MM.1S (cell line): ENCODE measurements at regions not wholly inside any gene's neighbourhood (a gene's known extent, or its start where the extent isn't known, plus 50 kb on each side); places are given as distances from the start of the nearest gene placed in this dataset.
"Not testable (repeated sequence)": the region's sequence is repeated elsewhere in the genome, so short reads cannot be mapped to it uniquely, and the experiment has no call there.

ENCODE experiments used
- DNase-seq: peaks from one replicate; pipeline ENCODE4 v3.0.0-alpha.2; 2015
- H2AFZ ChIP-seq: fragments of 300-600 bp; sonication (generic); 2 replicates; pipeline ENCODE4 v1.6.0; 2016; ENCODE audit warnings: antibody characterized with exemption, low read length
- H3F3A ChIP-seq: fragments of 300-600 bp; sonication (generic); 2 replicates; pipeline ENCODE4 v1.6.1; 2016; ENCODE audit warnings: mild to moderate bottlenecking, antibody characterized with exemption, low read length, moderate library complexity, mixed read lengths; ENCODE audit not compliant: insufficient read depth
- H3K27ac ChIP-seq: fragments of 300-600 bp; sonication (generic); 2 replicates; pipeline ENCODE4 v1.5.1; 2016; ENCODE audit warnings: mild to moderate bottlenecking, low read length
- H3K27me3 ChIP-seq: fragments of 300-600 bp; sonication (generic); replicated peaks from 2 replicates; pipeline ENCODE4 v1.6.0; 2016; ENCODE audit warnings: low read length; ENCODE audit not compliant: insufficient read depth
- H3K36me3 ChIP-seq: fragments of 300-600 bp; sonication (generic); replicated peaks from 2 replicates; pipeline ENCODE4 v1.6.1; 2016; ENCODE audit warnings: mild to moderate bottlenecking, low read length, mixed read lengths; ENCODE audit not compliant: insufficient read depth
- H3K4me1 ChIP-seq: fragments of 300-600 bp; sonication (generic); 2 replicates; pipeline ENCODE4 v1.6.1; 2016; ENCODE audit warnings: low read length, mixed read lengths
- H3K4me2 ChIP-seq: fragments of 300-600 bp; sonication (generic); 2 replicates; pipeline ENCODE4 v1.6.0; 2016; ENCODE audit warnings: low read depth, low read length
- H3K4me3 ChIP-seq: fragments of 300-600 bp; sonication (generic); 2 replicates; pipeline ENCODE4 v1.5.1; 2016; ENCODE audit warnings: low read length, mixed read lengths
- H3K79me2 ChIP-seq: fragments of 300-600 bp; sonication (generic); 2 replicates; pipeline ENCODE4 v1.6.1; 2016; ENCODE audit warnings: mixed run types, low read length, mixed read lengths
- H3K9ac ChIP-seq: fragments of 300-600 bp; sonication (generic); 2 replicates; pipeline ENCODE4 v1.6.1; 2016; ENCODE audit warnings: low read length, mixed read lengths
- H3K9me2 ChIP-seq: fragments of 300-600 bp; sonication (generic); replicated peaks from 2 replicates; pipeline ENCODE4 v1.6.1; 2016; ENCODE audit warnings: mild to moderate bottlenecking, low read length, mixed read lengths; ENCODE audit not compliant: insufficient read depth
- H3K9me3 ChIP-seq: fragments of 300-600 bp; sonication (generic); replicated peaks from 2 replicates; pipeline ENCODE4 v1.6.1; 2016; ENCODE audit warnings: mild to moderate bottlenecking, low read length, mixed read lengths; ENCODE audit not compliant: insufficient read depth
- H4K20me1 ChIP-seq: fragments of 300-600 bp; sonication (generic); 2 replicates; pipeline ENCODE4 v1.6.1; 2016; ENCODE audit warnings: mild to moderate bottlenecking, low read length, moderate library complexity, mixed read lengths; ENCODE audit not compliant: insufficient read depth
- EZH2 ChIP-seq: fragments of 300-600 bp; sonication (generic); optimal IDR thresholded peaks from 2 replicates; pipeline ENCODE3; 2017; ENCODE audit warnings: low read depth, mild to moderate bottlenecking, antibody characterized with exemption, low read length, mixed read lengths
- EZH2phosphoT487 ChIP-seq: fragments of 300-600 bp; sonication (generic); IDR thresholded peaks from 2 replicates; pipeline ENCODE4 v1.6.1; 2018; ENCODE audit warnings: antibody characterized with exemption, low read length
- TF ChIP-seq, protein P1 (sequence below): fragments of 300-600 bp; sonication (generic); IDR thresholded peaks from 2 replicates; pipeline ENCODE4 v1.5.1; 2016; ENCODE audit warnings: antibody characterized with exemption, low read length, mixed read lengths

DNA sequence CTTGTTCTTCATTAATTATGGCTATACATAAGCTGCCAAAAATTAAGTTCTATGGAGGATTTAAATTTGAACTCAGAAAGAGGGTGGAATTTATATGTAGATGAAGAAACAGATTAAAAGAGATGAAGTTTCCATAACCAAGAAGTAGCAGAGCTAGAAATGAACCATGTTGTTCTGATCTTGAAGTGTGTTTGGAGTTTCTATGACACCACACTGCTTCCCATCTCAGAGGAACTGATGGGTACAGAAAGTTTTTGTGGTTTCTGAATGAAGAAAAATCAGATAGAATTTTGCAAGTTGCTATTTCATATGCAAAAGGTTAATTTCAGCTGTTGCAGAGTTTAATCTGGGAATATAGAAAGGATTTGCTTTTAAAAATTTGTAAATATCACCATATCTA lies 710.3 kb downstream of the PDCD6IP start:
- no peaks in the 10 kb centered on the region for H3K27me3 ChIP-seq

DNA sequence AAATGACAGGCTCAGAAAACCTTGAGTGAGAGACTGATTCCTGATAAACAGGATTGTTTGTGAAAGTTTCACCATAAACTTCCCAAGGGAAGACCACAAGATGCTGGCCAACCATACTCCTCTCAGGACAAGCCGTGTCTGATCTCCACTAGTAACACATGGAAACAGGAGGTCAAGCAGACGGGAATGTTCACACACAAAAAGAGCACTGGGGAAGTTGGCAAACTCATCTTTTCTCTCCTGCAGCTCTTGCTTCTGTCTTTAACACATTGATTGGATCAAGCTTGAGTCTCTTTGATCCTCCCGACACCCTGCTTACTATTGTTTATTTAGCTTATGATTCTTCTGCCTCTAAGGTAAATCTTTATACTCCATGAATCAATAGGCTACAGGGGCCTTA lies 713.5 kb downstream of the PDCD6IP start:
- Histone ChIP-seq H3K9me3 (no peaks in the 10 kb centered on the region), H3K79me2 (no peaks in the 10 kb centered on the region), H3K9me2 (no peaks in the 10 kb centered on the region), H4K20me1 (no peaks in the 10 kb centered on the region), H2AFZ (no peak overlapping the region), H3F3A (no peaks in the 10 kb centered on the region), H3K9ac (no peak overlapping the region), H3K4me3 (no peak overlapping the region), H3K4me1 (no peaks in the 10 kb centered on the region), H3K4me2 (no peak overlapping the region), H3K27me3 (no peaks in the 10 kb centered on the region), H3K27ac (no peak overlapping the region), H3K36me3 (no peaks in the 10 kb centered on the region)
- TF ChIP-seq EZH2 (no peak), EZH2phosphoT487 (no peak)
- TF ChIP-seq, protein P1, sequence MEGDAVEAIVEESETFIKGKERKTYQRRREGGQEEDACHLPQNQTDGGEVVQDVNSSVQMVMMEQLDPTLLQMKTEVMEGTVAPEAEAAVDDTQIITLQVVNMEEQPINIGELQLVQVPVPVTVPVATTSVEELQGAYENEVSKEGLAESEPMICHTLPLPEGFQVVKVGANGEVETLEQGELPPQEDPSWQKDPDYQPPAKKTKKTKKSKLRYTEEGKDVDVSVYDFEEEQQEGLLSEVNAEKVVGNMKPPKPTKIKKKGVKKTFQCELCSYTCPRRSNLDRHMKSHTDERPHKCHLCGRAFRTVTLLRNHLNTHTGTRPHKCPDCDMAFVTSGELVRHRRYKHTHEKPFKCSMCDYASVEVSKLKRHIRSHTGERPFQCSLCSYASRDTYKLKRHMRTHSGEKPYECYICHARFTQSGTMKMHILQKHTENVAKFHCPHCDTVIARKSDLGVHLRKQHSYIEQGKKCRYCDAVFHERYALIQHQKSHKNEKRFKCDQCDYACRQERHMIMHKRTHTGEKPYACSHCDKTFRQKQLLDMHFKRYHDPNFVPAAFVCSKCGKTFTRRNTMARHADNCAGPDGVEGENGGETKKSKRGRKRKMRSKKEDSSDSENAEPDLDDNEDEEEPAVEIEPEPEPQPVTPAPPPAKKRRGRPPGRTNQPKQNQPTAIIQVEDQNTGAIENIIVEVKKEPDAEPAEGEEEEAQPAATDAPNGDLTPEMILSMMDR: no peak
- no peak for DNase-seq

More for the DNA sequence above, 710.3 kb downstream of the PDCD6IP start:
- Histone ChIP-seq H2AFZ (no peak overlapping the region), H3K9me3 (no peaks in the 10 kb centered on the region), H3K4me3 (no peak overlapping the region), H4K20me1 (no peaks in the 10 kb centered on the region), H3K79me2 (no peaks in the 10 kb centered on the region), H3K27ac (no peak overlapping the region), H3K4me1 (no peaks in the 10 kb centered on the region), H3K36me3 (no peaks in the 10 kb centered on the region), H3K4me2 (no peak overlapping the region), H3F3A (no peaks in the 10 kb centered on the region), H3K9me2 (no peaks in the 10 kb centered on the region), H3K9ac (no peak overlapping the region)
- DNase-seq: no peak
- no peak for TF ChIP-seq EZH2phosphoT487
- TF ChIP-seq, protein P1: no peak
- TF ChIP-seq EZH2: no peak

DNA sequence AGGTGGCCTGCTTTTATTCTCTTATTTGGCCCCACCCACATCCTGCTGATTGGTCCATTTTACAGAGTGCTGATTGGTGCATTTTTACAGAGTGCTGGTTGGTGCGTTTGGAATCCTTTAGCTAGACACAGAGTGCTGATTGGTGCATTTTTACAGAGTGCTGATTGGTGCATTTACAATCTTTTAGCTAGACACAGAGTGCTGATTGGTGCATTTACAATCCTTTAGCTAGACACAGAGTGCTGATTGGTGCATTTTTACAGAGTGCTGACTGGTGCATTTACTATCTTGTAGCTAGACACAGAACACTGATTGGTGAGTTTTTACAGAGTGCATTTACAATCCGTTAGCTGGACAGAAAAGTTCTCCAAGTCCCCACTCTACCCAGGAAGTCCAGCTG lies 720.6 kb downstream of the PDCD6IP start:
- not testable (repeated sequence) for H3K27me3 ChIP-seq, H3K36me3 ChIP-seq, H3K4me3 ChIP-seq, H4K20me1 ChIP-seq, H3K9me2 ChIP-seq, H3K27ac ChIP-seq, H3K4me2 ChIP-seq, H3K9ac ChIP-seq, H3K9me3 ChIP-seq, H3K4me1 ChIP-seq, DNase-seq, H2AFZ ChIP-seq, H3F3A ChIP-seq, H3K79me2 ChIP-seq

DNA sequence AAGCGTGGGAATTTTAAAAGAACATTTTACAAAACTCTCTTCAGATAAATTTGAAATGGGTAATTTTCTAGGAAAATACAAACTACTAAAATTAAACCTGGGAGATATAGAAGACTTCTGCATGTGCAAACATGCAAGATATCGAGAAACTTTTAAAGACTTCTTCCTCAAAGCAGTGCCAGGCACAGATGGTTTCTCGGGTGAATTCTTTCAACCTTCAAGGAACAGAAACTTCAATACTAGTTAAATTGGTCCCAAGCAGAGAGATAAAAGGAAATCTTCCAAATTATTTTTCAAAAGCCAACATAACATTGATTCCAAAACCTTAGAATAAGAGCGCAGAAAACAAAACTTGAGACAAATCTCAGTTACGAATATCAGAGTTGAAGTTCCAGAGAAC lies 732.7 kb downstream of the PDCD6IP start:
- Histone ChIP-seq H3K79me2 (no peaks in the 10 kb centered on the region), H4K20me1 (no peaks in the 10 kb centered on the region), H3K36me3 (no peaks in the 10 kb centered on the region), H3K4me3 (no peak overlapping the region), H3K4me2 (no peak overlapping the region), H3K9ac (no peak overlapping the region), H2AFZ (no peak overlapping the region), H3K4me1 (no peaks in the 10 kb centered on the region), H3K9me3 (no peaks in the 10 kb centered on the region), H3K9me2 (no peaks in the 10 kb centered on the region), H3F3A (no peaks in the 10 kb centered on the region), H3K27me3 (no peaks in the 10 kb centered on the region), H3K27ac (no peak overlapping the region)
- TF ChIP-seq EZH2: no peak
- TF ChIP-seq, protein P1: no peak
- TF ChIP-seq EZH2phosphoT487: no peak
- DNase-seq: no peak
